DOHH2 (cell line): ENCODE measurements at regions not wholly inside any gene's neighbourhood (a gene's known extent, or its start where the extent isn't known, plus 50 kb on each side); places are given as distances from the start of the nearest gene placed in this dataset.

ENCODE experiments used
- CTCF ChIP-seq: fragments of 200-600 bp; sonication (generic); IDR thresholded peaks from one replicate; pipeline ENCODE4 v1.5.1; 2014; ENCODE audit warnings: antibody characterized with exemption, mild to moderate bottlenecking, low read depth, low read length; ENCODE audit not compliant: poor library complexity, severe bottlenecking
- EZH2phosphoT487 ChIP-seq: fragments of 200-600 bp; sonication (generic); IDR thresholded peaks from 2 replicates; pipeline ENCODE4 v1.6.1; 2017; ENCODE audit warnings: borderline replicate concordance, mild to moderate bottlenecking, antibody characterized with exemption, low read length, moderate library complexity, mixed read lengths

- TF ChIP-seq CTCF: no peak
- no peak for TF ChIP-seq EZH2phosphoT487
Observed at GRCh38 chrX:128310912-128311311, 258.7 kb upstream of the ACTRT1 start.
